ENCODE measurements at regions not wholly inside any gene's neighbourhood (a gene's known extent, or its start where the extent isn't known, plus 50 kb on each side); places are given as distances from the start of the nearest gene placed in this dataset.

DNA sequence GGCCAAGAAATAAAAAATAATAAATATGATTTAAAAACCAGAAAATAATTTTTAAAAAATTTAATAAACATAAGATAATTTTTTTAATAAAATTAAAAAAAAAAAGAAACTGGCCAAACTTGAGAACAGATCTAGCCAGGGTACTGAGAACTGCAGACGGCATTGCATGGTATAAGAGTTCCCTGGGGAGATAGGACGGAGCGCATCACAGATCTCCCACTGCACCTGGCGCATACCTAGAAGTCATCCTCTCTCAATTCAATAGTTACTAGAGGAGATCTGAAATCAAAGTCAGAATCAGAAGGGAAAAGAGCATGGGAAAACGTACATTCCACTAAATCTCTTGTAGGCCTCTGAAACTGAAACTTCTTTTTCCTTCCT lies 58.9 kb upstream of the BCL2L14 start:
- TF ChIP-seq, protein P1, sequence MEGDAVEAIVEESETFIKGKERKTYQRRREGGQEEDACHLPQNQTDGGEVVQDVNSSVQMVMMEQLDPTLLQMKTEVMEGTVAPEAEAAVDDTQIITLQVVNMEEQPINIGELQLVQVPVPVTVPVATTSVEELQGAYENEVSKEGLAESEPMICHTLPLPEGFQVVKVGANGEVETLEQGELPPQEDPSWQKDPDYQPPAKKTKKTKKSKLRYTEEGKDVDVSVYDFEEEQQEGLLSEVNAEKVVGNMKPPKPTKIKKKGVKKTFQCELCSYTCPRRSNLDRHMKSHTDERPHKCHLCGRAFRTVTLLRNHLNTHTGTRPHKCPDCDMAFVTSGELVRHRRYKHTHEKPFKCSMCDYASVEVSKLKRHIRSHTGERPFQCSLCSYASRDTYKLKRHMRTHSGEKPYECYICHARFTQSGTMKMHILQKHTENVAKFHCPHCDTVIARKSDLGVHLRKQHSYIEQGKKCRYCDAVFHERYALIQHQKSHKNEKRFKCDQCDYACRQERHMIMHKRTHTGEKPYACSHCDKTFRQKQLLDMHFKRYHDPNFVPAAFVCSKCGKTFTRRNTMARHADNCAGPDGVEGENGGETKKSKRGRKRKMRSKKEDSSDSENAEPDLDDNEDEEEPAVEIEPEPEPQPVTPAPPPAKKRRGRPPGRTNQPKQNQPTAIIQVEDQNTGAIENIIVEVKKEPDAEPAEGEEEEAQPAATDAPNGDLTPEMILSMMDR (IDR thresholded peaks at IDR 0.05; ENCODE audit: extremely low read depth in 1 of 2, insufficient read depth in 1 of 2, low read depth in 1 of 2, low read length in 2 of 2) = no peak
- TF ChIP-seq MAX (IDR thresholded peaks at IDR 0.05; ENCODE audit: insufficient read depth, insufficient read length) = no peak
- no peak for TF ChIP-seq POLR2A (IDR thresholded peaks at IDR 0.05; ENCODE audit: low read depth, low read length)
- TF ChIP-seq EZH2 (IDR thresholded peaks at IDR 0.05; ENCODE audit: borderline replicate concordance, low read depth, low read length, severe bottlenecking) = no peak
- no peak for TF ChIP-seq POLR2AphosphoS5 (IDR thresholded peaks at IDR 0.05; ENCODE audit: insufficient read depth, low read depth, low read length)
- TF ChIP-seq MYC (IDR thresholded peaks at IDR 0.05; ENCODE audit: low read depth, low read length) = no peak
- no peak for TF ChIP-seq FOS (IDR thresholded peaks at IDR 0.05; ENCODE audit: borderline replicate concordance, insufficient read depth, low read length)
- TF ChIP-seq JUN (IDR thresholded peaks at IDR 0.05; ENCODE audit: borderline replicate concordance, insufficient read depth, insufficient read length, low read depth) = no peak
